MCF 10A (cell line): ENCODE measurements at regions not wholly inside any gene's neighbourhood (a gene's known extent, or its start where the extent isn't known, plus 50 kb on each side); places are given as distances from the start of the nearest gene placed in this dataset.

Experiments
- BruUV-seq: library from RNA; stranded (reverse); fragments of 400-500 nt; replicated peaks from 2 replicates; lab custom pipeline; 2021; lab: Mats Ljungman, UMichigan
- CTCF ChIA-PET: fragments of 300-600 bp; sonication (Branson Sonifier 250); formaldehyde crosslinking; extraction: SDS; loops from one replicate; lab custom pipeline; 2021; ENCODE audit warnings: antibody characterized with exemption, inconsistent platforms; lab: Yijun Ruan, JAX
- POLR2A ChIA-PET: fragments of 300-600, 350-650 bp; sonication (Branson Sonifier 250); formaldehyde crosslinking; extraction: SDS; loops from one replicate; lab custom pipeline; 2020; ENCODE audit warnings: antibody characterized with exemption, inconsistent platforms; lab: Yijun Ruan, JAX
- DNase-seq: peaks from one replicate; pipeline ENCODE4 v3.0.0-alpha.2; 2018; ENCODE audit not compliant: unreplicated experiment
- H3K27ac Mint-ChIP-seq: one replicate; pipeline ENCODE4 v1.8.0; 2022; ENCODE audit warnings: mild to moderate bottlenecking, low read depth, mixed read lengths; ENCODE audit not compliant: unreplicated experiment
- H3K27me3 Mint-ChIP-seq: one replicate; pipeline ENCODE4 v1.8.0; 2022; ENCODE audit warnings: mixed read lengths; ENCODE audit not compliant: insufficient read depth, unreplicated experiment
- H3K36me3 Mint-ChIP-seq: one replicate; pipeline ENCODE4 v1.8.0; 2022; ENCODE audit warnings: mild to moderate bottlenecking, moderate library complexity, mixed read lengths; ENCODE audit not compliant: insufficient read depth, unreplicated experiment
- H3K4me1 Mint-ChIP-seq: one replicate; pipeline ENCODE4 v1.8.0; 2022; ENCODE audit warnings: mixed read lengths; ENCODE audit not compliant: insufficient read depth, unreplicated experiment
- H3K4me3 Mint-ChIP-seq: one replicate; pipeline ENCODE4 v1.8.0; 2022; ENCODE audit warnings: mild to moderate bottlenecking, moderate library complexity, mixed read lengths; ENCODE audit not compliant: unreplicated experiment
- H3K9me3 Mint-ChIP-seq: one replicate; pipeline ENCODE4 v1.8.0; 2022; ENCODE audit warnings: mixed read lengths; ENCODE audit not compliant: unreplicated experiment
- intact Hi-C: fragments of 100-400 bp; cut with micrococcal nuclease; formaldehyde crosslinking; loops from 2 replicates; pipeline ENCODE4 v1.14.1; 2022
- TF ChIP-seq, protein P1 (sequence below): fragments of 200-600 bp; IDR thresholded peaks from one replicate; pipeline ENCODE4 v1.8.0; 2022; ENCODE audit warnings: antibody characterized with exemption, mild to moderate bottlenecking; ENCODE audit not compliant: unreplicated experiment

DNA sequence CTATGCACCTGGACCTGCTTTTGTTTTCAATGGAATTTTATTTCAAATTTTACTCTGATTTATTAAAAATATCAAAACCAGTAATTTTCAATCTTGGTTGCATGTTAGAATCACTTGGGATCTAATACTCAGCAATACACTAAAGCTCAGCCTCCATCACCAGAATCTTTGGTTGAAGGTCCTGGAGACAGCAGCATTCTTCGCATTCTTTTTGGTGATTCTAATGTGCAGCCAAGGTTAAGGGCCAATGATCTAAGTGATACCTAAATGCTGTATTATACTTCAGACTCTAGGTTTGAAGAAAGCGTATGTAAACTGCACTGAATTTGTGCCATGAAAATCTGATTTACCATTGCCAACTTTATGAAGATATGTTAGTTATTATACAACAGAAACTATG, 493.1 kb downstream of the XIRP2 start:
- ChIA-PET POLR2A (no interaction called here), CTCF (interaction anchor here (0.6 kb wide), 1 partner anchor 559 kb away, joined by 4 read pairs; no protein-coding TSS in a partner anchor)
- Mint-ChIP-seq H3K36me3 (no peaks in the 10 kb centered on the region), H3K4me3 (no peak overlapping the region), H3K4me1 (no peaks in the 10 kb centered on the region), H3K9me3 (no peaks in the 10 kb centered on the region), H3K27me3 (peaks cover 28% of the 10 kb centered on the region), H3K27ac (no peak overlapping the region)
- intact Hi-C loops: no loop called here
- BruUV-seq: no TSS peak
- DNase-seq: no peak
- TF ChIP-seq, protein P1, sequence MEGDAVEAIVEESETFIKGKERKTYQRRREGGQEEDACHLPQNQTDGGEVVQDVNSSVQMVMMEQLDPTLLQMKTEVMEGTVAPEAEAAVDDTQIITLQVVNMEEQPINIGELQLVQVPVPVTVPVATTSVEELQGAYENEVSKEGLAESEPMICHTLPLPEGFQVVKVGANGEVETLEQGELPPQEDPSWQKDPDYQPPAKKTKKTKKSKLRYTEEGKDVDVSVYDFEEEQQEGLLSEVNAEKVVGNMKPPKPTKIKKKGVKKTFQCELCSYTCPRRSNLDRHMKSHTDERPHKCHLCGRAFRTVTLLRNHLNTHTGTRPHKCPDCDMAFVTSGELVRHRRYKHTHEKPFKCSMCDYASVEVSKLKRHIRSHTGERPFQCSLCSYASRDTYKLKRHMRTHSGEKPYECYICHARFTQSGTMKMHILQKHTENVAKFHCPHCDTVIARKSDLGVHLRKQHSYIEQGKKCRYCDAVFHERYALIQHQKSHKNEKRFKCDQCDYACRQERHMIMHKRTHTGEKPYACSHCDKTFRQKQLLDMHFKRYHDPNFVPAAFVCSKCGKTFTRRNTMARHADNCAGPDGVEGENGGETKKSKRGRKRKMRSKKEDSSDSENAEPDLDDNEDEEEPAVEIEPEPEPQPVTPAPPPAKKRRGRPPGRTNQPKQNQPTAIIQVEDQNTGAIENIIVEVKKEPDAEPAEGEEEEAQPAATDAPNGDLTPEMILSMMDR: no peak

DNA sequence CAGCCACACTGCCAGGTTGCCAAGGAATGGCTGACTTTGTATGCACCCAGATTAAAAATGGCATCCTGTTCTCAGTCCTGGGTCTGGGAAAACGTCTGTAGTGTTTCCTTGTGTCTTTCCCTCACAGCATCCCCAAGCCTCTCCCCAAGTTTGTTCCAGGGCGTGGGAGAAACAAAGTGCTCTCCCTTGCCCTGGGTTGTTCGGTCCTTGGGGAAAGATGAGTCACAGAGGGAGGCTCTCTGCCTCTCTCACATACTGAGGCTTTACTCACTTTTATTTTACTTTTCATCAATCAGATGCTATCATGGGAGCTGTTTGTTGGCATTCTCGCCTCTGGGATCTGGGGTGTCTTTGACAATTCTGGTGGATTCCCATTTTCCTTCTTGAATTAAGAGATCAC, 492.3 kb downstream of the XIRP2 start:
- Mint-ChIP-seq H3K9me3 (no peaks in the 10 kb centered on the region), H3K27ac (no peak overlapping the region), H3K27me3 (peaks cover 34% of the 10 kb centered on the region), H3K4me1 (no peaks in the 10 kb centered on the region), H3K4me3 (no peak overlapping the region), H3K36me3 (no peaks in the 10 kb centered on the region)
- intact Hi-C loops: no loop called here
- POLR2A ChIA-PET: no interaction called here
- CTCF ChIA-PET: interaction anchor here (0.8 kb wide), 1 partner anchor 12 kb away, joined by 3 read pairs; no protein-coding TSS in a partner anchor
- DNase-seq: peak; percentile 23
- TF ChIP-seq, protein P1: no peak
- BruUV-seq: no TSS peak

DNA sequence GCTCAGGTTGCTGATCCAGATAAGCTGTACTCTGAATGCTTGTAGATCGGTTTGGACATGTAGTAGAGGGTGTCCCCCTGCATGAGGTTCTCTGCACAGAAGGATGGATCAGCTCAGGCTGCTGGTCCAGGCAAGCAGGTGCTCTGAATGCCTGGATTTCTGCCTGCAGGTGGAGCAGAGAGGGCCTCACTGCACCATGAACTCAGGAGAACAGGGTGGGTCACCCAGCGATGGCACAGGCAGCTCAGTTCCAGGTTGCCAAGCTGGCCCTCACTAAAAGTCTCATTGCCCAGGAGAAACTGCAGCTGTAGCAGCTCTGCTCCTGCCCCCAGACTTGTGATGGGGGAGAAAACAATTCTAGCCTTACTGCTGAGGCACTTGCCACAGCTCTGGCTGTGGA, 491.8 kb downstream of the XIRP2 start:
- TF ChIP-seq, protein P1: no peak
- CTCF ChIA-PET: interaction anchor here (0.8 kb wide), 1 partner anchor 11 kb away, joined by 3 read pairs; no protein-coding TSS in a partner anchor
- no peak for DNase-seq
- Mint-ChIP-seq H3K4me1 (no peaks in the 10 kb centered on the region), H3K27ac (no peak overlapping the region), H3K9me3 (no peaks in the 10 kb centered on the region), H3K4me3 (no peak overlapping the region), H3K27me3 (peaks cover 34% of the 10 kb centered on the region), H3K36me3 (no peaks in the 10 kb centered on the region)
- BruUV-seq: no TSS peak
- POLR2A ChIA-PET: interaction anchor here (0.7 kb wide), 1 partner anchor 867 kb away, joined by 3 read pairs; no protein-coding TSS in a partner anchor
- intact Hi-C loops: no loop called here

DNA sequence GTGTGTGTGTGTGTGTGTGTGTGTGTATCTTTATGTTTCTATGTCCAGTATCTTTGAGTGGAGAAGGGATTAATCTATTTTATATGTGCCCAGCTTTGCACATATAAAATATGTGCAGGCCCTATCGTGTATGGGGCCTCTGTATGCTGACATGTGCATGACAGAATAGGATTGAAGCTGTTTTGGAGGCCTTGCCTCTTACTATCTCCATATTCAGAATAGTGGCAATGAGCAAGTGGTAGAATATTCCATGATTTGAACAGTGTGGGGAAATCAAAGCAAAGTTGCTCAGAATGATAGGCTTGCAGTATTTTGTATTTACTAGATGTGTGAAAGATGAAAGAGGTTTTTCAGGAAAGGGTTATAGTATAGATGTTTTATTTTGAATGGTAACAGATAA, 480.8 kb downstream of the XIRP2 start:
- Mint-ChIP-seq H3K9me3 (no peaks in the 10 kb centered on the region), H3K27ac (no peak overlapping the region), H3K4me3 (no peak overlapping the region), H3K36me3 (no peaks in the 10 kb centered on the region), H3K27me3 (no peaks in the 10 kb centered on the region), H3K4me1 (no peaks in the 10 kb centered on the region)
- no TSS peak for BruUV-seq
- POLR2A ChIA-PET: no interaction called here
- no peak for DNase-seq
- intact Hi-C loops: no loop called here
- TF ChIP-seq, protein P1: no peak
- CTCF ChIA-PET: interaction anchor here (0.6 to 0.8 kb wide), 2 partner anchors 11 to 21 kb away, joined by 3 to 4 read pairs; no protein-coding TSS in a partner anchor
